ENCODE measurements at regions not wholly inside any gene's neighbourhood (a gene's known extent, or its start where the extent isn't known, plus 50 kb on each side); places are given as distances from the start of the nearest gene placed in this dataset.

- no peak for DNase-seq
- Histone ChIP-seq H3K36me3 (ENCODE audit: control insufficient read depth, insufficient read depth, low read length) (no peaks in the 10 kb centered on the region), H3K27me3 (ENCODE audit: control insufficient read depth, insufficient read depth, low read length) (no peaks in the 10 kb centered on the region), H3K27ac (ENCODE audit: low read length) (no peak overlapping the region), H3K9me3 (replicated peaks; ENCODE audit: control insufficient read depth, low read depth, low read length) (no peaks in the 10 kb centered on the region), H3K4me1 (ENCODE audit: control insufficient read depth, insufficient read depth, low read length) (no peaks in the 10 kb centered on the region), H3K4me3 (ENCODE audit: low read length) (no peak overlapping the region)
- WGBS (ENCODE audit: insufficient coverage): no CpG with 5 or more reads among the region's 3 CpGs
Observed at GRCh38 chr4:114488301-114488982, 110.2 kb upstream of the UGT8 start.

GRCh38 chr4:114494246-114494803 lies 104.3 kb upstream of the UGT8 start:
- WGBS (ENCODE audit: insufficient coverage): no CpG with 5 or more reads among the region's 2 CpGs
- Histone ChIP-seq H3K4me3 (ENCODE audit: low read length) (no peak overlapping the region), H3K4me1 (ENCODE audit: control insufficient read depth, insufficient read depth, low read length) (no peaks in the 10 kb centered on the region), H3K27me3 (ENCODE audit: control insufficient read depth, insufficient read depth, low read length) (no peaks in the 10 kb centered on the region), H3K27ac (ENCODE audit: low read length) (no peak overlapping the region), H3K36me3 (ENCODE audit: control insufficient read depth, insufficient read depth, low read length) (no peaks in the 10 kb centered on the region), H3K9me3 (replicated peaks; ENCODE audit: control insufficient read depth, low read depth, low read length) (no peaks in the 10 kb centered on the region)
- no peak for DNase-seq

- Histone ChIP-seq H3K9me3 (replicated peaks; ENCODE audit: control insufficient read depth, low read depth, low read length) (no peaks in the 10 kb centered on the region), H3K4me3 (ENCODE audit: low read length) (no peak overlapping the region), H3K36me3 (ENCODE audit: control insufficient read depth, insufficient read depth, low read length) (no peaks in the 10 kb centered on the region), H3K27me3 (ENCODE audit: control insufficient read depth, insufficient read depth, low read length) (no peaks in the 10 kb centered on the region), H3K27ac (ENCODE audit: low read length) (no peak overlapping the region), H3K4me1 (ENCODE audit: control insufficient read depth, insufficient read depth, low read length) (no peaks in the 10 kb centered on the region)
- no peak for DNase-seq
- WGBS (ENCODE audit: insufficient coverage): 43% methylated on average over 4 of the region's 8 CpGs
Observed at GRCh38 chr4:114495471-114495928, 103.1 kb upstream of the UGT8 start.

DNA sequence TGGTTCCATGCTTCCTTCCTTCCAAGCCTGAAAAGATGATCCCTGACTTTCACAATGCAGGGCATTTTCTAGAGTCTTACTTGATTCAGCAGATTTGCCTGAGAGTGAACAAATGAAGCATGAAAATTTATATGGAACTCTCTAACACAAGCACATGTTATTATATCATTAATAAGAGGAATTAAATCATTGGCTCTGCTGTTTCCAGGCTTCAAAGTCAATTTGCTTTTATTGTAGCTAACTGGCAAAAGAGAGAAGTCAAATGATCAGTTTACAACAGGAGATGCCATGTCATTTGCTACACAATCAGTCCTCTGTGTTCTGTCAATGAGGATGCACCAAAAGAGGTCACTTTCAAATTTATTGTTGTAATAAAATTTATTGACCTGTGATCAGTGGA lies 101.5 kb upstream of the UGT8 start:
- Histone ChIP-seq H3K36me3 (ENCODE audit: control insufficient read depth, insufficient read depth, low read length) (no peaks in the 10 kb centered on the region), H3K27ac (ENCODE audit: low read length) (no peak overlapping the region), H3K27me3 (ENCODE audit: control insufficient read depth, insufficient read depth, low read length) (no peaks in the 10 kb centered on the region), H3K4me3 (ENCODE audit: low read length) (no peak overlapping the region), H3K9me3 (replicated peaks; ENCODE audit: control insufficient read depth, low read depth, low read length) (no peaks in the 10 kb centered on the region), H3K4me1 (ENCODE audit: control insufficient read depth, insufficient read depth, low read length) (no peaks in the 10 kb centered on the region)
- DNase-seq: no peak

GRCh38 chr4:114509340-114509739 lies 89.3 kb upstream of the UGT8 start:
- peak; percentile 1 for DNase-seq
- Histone ChIP-seq H3K9me3 (replicated peaks; ENCODE audit: control insufficient read depth, low read depth, low read length) (no peaks in the 10 kb centered on the region), H3K4me3 (ENCODE audit: low read length) (no peak overlapping the region), H3K27me3 (ENCODE audit: control insufficient read depth, insufficient read depth, low read length) (no peaks in the 10 kb centered on the region), H3K4me1 (ENCODE audit: control insufficient read depth, insufficient read depth, low read length) (no peaks in the 10 kb centered on the region), H3K36me3 (ENCODE audit: control insufficient read depth, insufficient read depth, low read length) (no peaks in the 10 kb centered on the region), H3K27ac (ENCODE audit: low read length) (no peak overlapping the region)

GRCh38 chr4:114512595-114513295 lies 85.9 kb upstream of the UGT8 start:
- no CpG with 5 or more reads among the region's 3 CpGs for WGBS (ENCODE audit: insufficient coverage)
- no peaks in the 10 kb centered on the region for H3K36me3 ChIP-seq (ENCODE audit: control insufficient read depth, insufficient read depth, low read length)
- no peak for DNase-seq

GRCh38 chr4:114519368-114519767 lies 79.2 kb upstream of the UGT8 start:
- DNase-seq: peak; percentile 7
- Histone ChIP-seq H3K4me1 (ENCODE audit: control insufficient read depth, insufficient read depth, low read length) (no peaks in the 10 kb centered on the region), H3K4me3 (ENCODE audit: low read length) (no peak overlapping the region), H3K36me3 (ENCODE audit: control insufficient read depth, insufficient read depth, low read length) (no peaks in the 10 kb centered on the region), H3K27me3 (ENCODE audit: control insufficient read depth, insufficient read depth, low read length) (no peaks in the 10 kb centered on the region), H3K9me3 (replicated peaks; ENCODE audit: control insufficient read depth, low read depth, low read length) (peaks cover 3% of the 10 kb centered on the region), H3K27ac (ENCODE audit: low read length) (no peak overlapping the region)
- WGBS (ENCODE audit: insufficient coverage): no CpG with 5 or more reads among the region's 2 CpGs

More at GRCh38 chr4:114512595-114513295, 85.9 kb upstream of the UGT8 start:
- Histone ChIP-seq H3K27me3 (ENCODE audit: control insufficient read depth, insufficient read depth, low read length) (no peaks in the 10 kb centered on the region), H3K27ac (ENCODE audit: low read length) (no peak overlapping the region), H3K4me1 (ENCODE audit: control insufficient read depth, insufficient read depth, low read length) (no peaks in the 10 kb centered on the region), H3K4me3 (ENCODE audit: low read length) (no peak overlapping the region), H3K9me3 (replicated peaks; ENCODE audit: control insufficient read depth, low read depth, low read length) (no peaks in the 10 kb centered on the region)

DNA sequence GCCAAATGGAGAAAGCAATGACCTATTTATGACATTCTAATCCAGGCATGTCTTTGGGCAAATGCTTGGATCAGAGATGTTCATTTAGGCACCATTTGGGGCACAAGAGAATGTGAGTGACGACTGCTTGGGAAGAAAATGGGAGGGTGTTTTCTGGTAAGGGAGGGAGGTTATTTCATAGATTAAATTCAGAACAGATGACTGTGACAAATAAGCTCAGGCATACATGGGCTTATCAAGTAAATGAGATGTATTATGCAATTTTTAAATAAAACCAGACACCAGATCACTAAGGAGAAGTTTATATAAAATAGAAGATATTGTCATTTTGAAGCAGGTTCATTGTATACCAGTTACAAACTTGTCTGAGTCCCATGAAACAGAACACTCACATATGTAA lies 71.4 kb upstream of the UGT8 start:
- DNase-seq: no peak
- H3K27me3 ChIP-seq (ENCODE audit: control insufficient read depth, insufficient read depth, low read length): no peaks in the 10 kb centered on the region
- H3K4me1 ChIP-seq (ENCODE audit: control insufficient read depth, insufficient read depth, low read length): no peaks in the 10 kb centered on the region
- H3K9me3 ChIP-seq (replicated peaks; ENCODE audit: control insufficient read depth, low read depth, low read length): peaks cover 2% of the 10 kb centered on the region
- WGBS (ENCODE audit: insufficient coverage): 38% methylated on average over 1 of the region's 1 CpG
- no peak overlapping the region for H3K4me3 ChIP-seq (ENCODE audit: low read length)
- no peaks in the 10 kb centered on the region for H3K36me3 ChIP-seq (ENCODE audit: control insufficient read depth, insufficient read depth, low read length)
- H3K27ac ChIP-seq (ENCODE audit: low read length): no peak overlapping the region

GRCh38 chr4:114527637-114528036 lies 71.0 kb upstream of the UGT8 start:
- Histone ChIP-seq H3K4me3 (ENCODE audit: low read length) (no peak overlapping the region), H3K4me1 (ENCODE audit: control insufficient read depth, insufficient read depth, low read length) (no peaks in the 10 kb centered on the region), H3K9me3 (replicated peaks; ENCODE audit: control insufficient read depth, low read depth, low read length) (no peaks in the 10 kb centered on the region), H3K36me3 (ENCODE audit: control insufficient read depth, insufficient read depth, low read length) (no peaks in the 10 kb centered on the region), H3K27me3 (ENCODE audit: control insufficient read depth, insufficient read depth, low read length) (no peaks in the 10 kb centered on the region), H3K27ac (ENCODE audit: low read length) (no peak overlapping the region)
- peak; percentile 35 for DNase-seq
- 0% methylated on average over 1 of the region's 2 CpGs for WGBS (ENCODE audit: insufficient coverage)

- no peak for DNase-seq
- no CpG with 5 or more reads among the region's 1 CpG for WGBS (ENCODE audit: insufficient coverage)
- no peaks in the 10 kb centered on the region for H3K4me1 ChIP-seq (ENCODE audit: control insufficient read depth, insufficient read depth, low read length)
- H3K9me3 ChIP-seq (replicated peaks; ENCODE audit: control insufficient read depth, low read depth, low read length): no peaks in the 10 kb centered on the region
- H3K4me3 ChIP-seq (ENCODE audit: low read length): no peak overlapping the region
- no peaks in the 10 kb centered on the region for H3K36me3 ChIP-seq (ENCODE audit: control insufficient read depth, insufficient read depth, low read length)
- H3K27me3 ChIP-seq (ENCODE audit: control insufficient read depth, insufficient read depth, low read length): no peaks in the 10 kb centered on the region
- H3K27ac ChIP-seq (ENCODE audit: low read length): no peak overlapping the region
Observed at GRCh38 chr4:114535725-114536124, 62.9 kb upstream of the UGT8 start.
